Gastrocnemius medialis (tissue), 4 donors: ENCODE measurements at regions not wholly inside any gene's neighbourhood (a gene's known extent, or its start where the extent isn't known, plus 50 kb on each side); places are given as distances from the start of the nearest gene placed in this dataset.

Source experiments
- ATAC-seq, 2 donors: fragments of 150-250 bp; one replicate each; pipeline ENCODE4 v1.9.1; 2016
- DNase-seq, 2 donors: peaks; one replicate each; pipeline ENCODE4 v3.0.0-alpha.2; 2019
- H3K27ac ChIP-seq, 4 donors: fragments of 200-600 bp; sonication (generic); 1 replicate in 1 of 4; 2 replicates in 3 of 4; pipeline ENCODE4 v1.5.1; 2016 to 2018; ENCODE audit warnings: mild to moderate bottlenecking in 2 of 4, moderate library complexity in 1 of 4
- H3K27me3 ChIP-seq, 3 donors: fragments of 200-600 bp; sonication (generic) in 2 of 3; 1 replicate in 1 of 3; 2 replicates in 2 of 3; pipeline versions ENCODE4 v1.5.1 to v1.6.0; 2016 to 2019; ENCODE audit warnings: mild to moderate bottlenecking in 1 of 3, moderate library complexity in 1 of 3
- H3K36me3 ChIP-seq, 2 donors: fragments of 200-600 bp; sonication (generic) in 1 of 2; one replicate each; pipeline ENCODE4 v1.5.1; 2017 to 2018
- H3K4me1 ChIP-seq, 2 donors: fragments of 200-600 bp; sonication (generic) in 1 of 2; one replicate each; pipeline ENCODE4 v1.5.1; 2016 to 2017; ENCODE audit warnings: mild to moderate bottlenecking in 2 of 2
- H3K4me3 ChIP-seq, 4 donors: fragments of 200-600 bp; sonication (generic) in 3 of 4; 1 replicate in 1 of 4; 2 replicates in 3 of 4; pipeline ENCODE4 v1.5.1; 2016 to 2019; ENCODE audit warnings: mild to moderate bottlenecking in 2 of 4
- H3K9me3 ChIP-seq, 3 donors: fragments of 200-600 bp; sonication (generic) in 2 of 3; 1 replicate in 1 of 3; 2 replicates in 2 of 3; pipeline ENCODE4 v1.5.1; 2016 to 2019
- POLR2A ChIP-seq, 2 donors: fragments of 450-650 bp; IDR thresholded peaks; one replicate each; pipeline ENCODE4 v1.6.1; 2017; ENCODE audit warnings: antibody characterized with exemption in 2 of 2, mild to moderate bottlenecking in 2 of 2, moderate library complexity in 2 of 2
- in situ Hi-C, 4 donors: fragments of 200-750 bp; cut with MboI; loops; one replicate each; pipeline versions ENCODE4 v1.15.0 to v1.8.0; 2017; ENCODE audit warnings: low sequenced_read_pairs in 4 of 4
- intact Hi-C: fragments of 100-400 bp; cut with DNase I; formaldehyde crosslinking; loops from one replicate; pipeline ENCODE4 v1.15.1; 2023; ENCODE audit warnings: low total_unique reads
- TF ChIP-seq, protein P1 (sequence below), 5 experiments: fragments of 450-650 bp in 3 of 5; fragments of 200-600 bp in 2 of 5; sonication (generic) in 2 of 5; IDR thresholded peaks in 4 of 5; conservative IDR thresholded peaks in 1 of 5; 1 replicate in 4 of 5; 2 replicates in 1 of 5; pipeline ENCODE4 v1.5.1; 2016 to 2019; ENCODE audit warnings: antibody characterized with exemption in 5 of 5, mild to moderate bottlenecking in 3 of 5, moderate library complexity in 3 of 5

DNA sequence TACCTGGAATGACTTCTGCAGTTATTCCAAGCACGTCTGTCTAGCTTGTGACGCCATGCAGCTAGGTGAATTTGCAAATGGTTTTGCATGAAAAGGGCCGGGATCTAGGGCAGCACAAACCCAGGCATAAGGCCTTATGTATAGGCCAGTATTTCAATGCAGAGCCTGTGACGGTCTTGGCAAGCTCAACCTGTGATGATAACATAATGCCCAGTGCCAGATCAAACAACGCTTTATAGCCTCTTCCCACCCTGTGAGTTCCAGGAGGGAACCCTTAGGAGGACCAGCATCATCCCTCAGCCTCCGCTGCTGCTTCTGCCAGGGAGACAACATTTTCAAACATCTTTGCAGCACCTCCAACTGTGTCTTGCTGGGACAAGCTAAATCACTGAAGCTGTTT, 390.7 kb downstream of the INHBA start:
- intact Hi-C loops: no loop called here
- no peaks in the 10 kb centered on the region for H3K36me3 ChIP-seq
- no peak for ATAC-seq
- in situ Hi-C loops: no loop called here
- no peaks in the 10 kb centered on the region for H3K27me3 ChIP-seq
- DNase-seq: no peak
- no peak overlapping the region for H3K27ac ChIP-seq
- no peaks in the 10 kb centered on the region for H3K4me1 ChIP-seq
- no peak overlapping the region for H3K4me3 ChIP-seq
- TF ChIP-seq POLR2A (IDR thresholded peaks at IDR 0.05): no peak
- TF ChIP-seq, protein P1, sequence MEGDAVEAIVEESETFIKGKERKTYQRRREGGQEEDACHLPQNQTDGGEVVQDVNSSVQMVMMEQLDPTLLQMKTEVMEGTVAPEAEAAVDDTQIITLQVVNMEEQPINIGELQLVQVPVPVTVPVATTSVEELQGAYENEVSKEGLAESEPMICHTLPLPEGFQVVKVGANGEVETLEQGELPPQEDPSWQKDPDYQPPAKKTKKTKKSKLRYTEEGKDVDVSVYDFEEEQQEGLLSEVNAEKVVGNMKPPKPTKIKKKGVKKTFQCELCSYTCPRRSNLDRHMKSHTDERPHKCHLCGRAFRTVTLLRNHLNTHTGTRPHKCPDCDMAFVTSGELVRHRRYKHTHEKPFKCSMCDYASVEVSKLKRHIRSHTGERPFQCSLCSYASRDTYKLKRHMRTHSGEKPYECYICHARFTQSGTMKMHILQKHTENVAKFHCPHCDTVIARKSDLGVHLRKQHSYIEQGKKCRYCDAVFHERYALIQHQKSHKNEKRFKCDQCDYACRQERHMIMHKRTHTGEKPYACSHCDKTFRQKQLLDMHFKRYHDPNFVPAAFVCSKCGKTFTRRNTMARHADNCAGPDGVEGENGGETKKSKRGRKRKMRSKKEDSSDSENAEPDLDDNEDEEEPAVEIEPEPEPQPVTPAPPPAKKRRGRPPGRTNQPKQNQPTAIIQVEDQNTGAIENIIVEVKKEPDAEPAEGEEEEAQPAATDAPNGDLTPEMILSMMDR (IDR thresholded peaks at IDR 0.05 in 4 of 5, conservative IDR thresholded peaks at IDR 0.05 in 1 of 5): no peak
- H3K9me3 ChIP-seq: no peaks in the 10 kb centered on the region

DNA sequence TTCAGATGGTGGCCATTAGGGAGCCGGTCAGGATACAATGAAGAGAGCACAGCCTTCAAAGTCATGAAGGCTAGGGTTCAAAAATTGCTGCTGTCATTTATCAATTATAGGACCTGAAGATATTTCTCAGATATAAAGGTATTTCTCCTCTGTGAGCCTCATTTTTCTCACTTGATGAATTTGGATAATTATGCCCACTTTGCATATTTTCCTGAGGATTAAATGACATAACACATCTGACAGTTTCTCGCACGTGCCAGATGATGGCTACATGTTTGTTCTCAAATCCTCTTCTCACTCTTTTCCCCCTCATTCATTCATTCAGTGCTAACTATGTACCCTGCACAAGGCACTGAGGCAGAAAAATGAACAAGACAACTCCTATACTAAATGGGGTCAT, 391.6 kb downstream of the INHBA start:
- Histone ChIP-seq H3K9me3 (no peaks in the 10 kb centered on the region), H3K4me1 (no peaks in the 10 kb centered on the region), H3K27ac (no peak overlapping the region), H3K4me3 (no peak overlapping the region), H3K27me3 (no peaks in the 10 kb centered on the region), H3K36me3 (no peaks in the 10 kb centered on the region)
- in situ Hi-C loops: no loop called here
- no peak for TF ChIP-seq POLR2A (IDR thresholded peaks at IDR 0.05)
- TF ChIP-seq, protein P1 (IDR thresholded peaks at IDR 0.05 in 4 of 5, conservative IDR thresholded peaks at IDR 0.05 in 1 of 5): no peak
- no peak for ATAC-seq
- intact Hi-C loops: no loop called here
- DNase-seq: no peak

DNA sequence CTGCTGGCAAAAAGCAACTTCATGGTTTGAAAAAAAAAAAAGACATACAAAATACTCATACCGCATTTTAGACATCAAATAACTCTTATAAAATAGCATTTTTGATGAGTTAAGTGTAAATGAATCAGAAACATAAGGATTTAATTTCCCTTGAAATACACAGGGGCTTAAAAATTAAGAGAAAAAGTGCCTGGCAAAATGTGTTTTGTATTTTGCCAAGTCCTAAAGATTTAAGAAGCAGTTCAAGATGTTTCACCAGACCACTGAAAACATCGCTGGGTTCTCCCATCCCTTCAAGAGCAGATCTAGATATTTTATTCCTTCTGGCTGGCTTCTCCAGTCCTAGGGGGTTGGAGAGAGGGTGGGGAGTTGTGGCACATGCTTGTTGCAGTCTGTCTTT, 396.4 kb downstream of the INHBA start:
- H3K27me3 ChIP-seq: no peaks in the 10 kb centered on the region
- in situ Hi-C loops (no loop called here), intact Hi-C loops (no loop called here)
- no peaks in the 10 kb centered on the region for H3K4me1 ChIP-seq
- ATAC-seq (no peak), DNase-seq (no peak)
- no peak overlapping the region for H3K4me3 ChIP-seq
- H3K27ac ChIP-seq: no peak overlapping the region
- TF ChIP-seq POLR2A (IDR thresholded peaks at IDR 0.05): no peak
- TF ChIP-seq, protein P1 (IDR thresholded peaks at IDR 0.05 in 4 of 5, conservative IDR thresholded peaks at IDR 0.05 in 1 of 5): no peak
- H3K36me3 ChIP-seq: no peaks in the 10 kb centered on the region
- no peaks in the 10 kb centered on the region for H3K9me3 ChIP-seq

DNA sequence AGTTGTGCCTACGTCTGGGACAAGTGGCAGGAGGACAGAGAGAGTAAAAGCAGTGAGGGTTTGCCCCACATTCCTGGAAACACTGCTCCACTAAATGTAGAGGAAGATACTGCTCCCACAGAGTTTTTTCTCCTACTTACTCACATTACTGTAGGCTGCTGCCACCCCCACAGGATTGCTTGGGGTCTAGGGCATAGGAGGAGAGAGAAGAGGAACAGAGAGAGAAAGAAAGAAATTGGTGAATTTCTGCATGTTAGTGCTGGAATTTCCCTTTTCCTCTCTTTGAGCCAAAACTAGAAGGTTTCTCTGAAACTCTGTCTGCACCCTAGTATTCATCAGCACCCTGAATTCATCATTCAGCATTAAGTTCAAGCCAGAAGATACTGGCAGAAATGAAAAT, 397.9 kb downstream of the INHBA start:
- Histone ChIP-seq H3K36me3 (no peaks in the 10 kb centered on the region), H3K4me1 (no peaks in the 10 kb centered on the region), H3K4me3 (no peak overlapping the region), H3K27ac (no peak overlapping the region), H3K9me3 (no peaks in the 10 kb centered on the region), H3K27me3 (no peaks in the 10 kb centered on the region)
- intact Hi-C loops (no loop called here), in situ Hi-C loops (no loop called here)
- TF ChIP-seq, protein P1 (IDR thresholded peaks at IDR 0.05 in 4 of 5, conservative IDR thresholded peaks at IDR 0.05 in 1 of 5): no peak
- DNase-seq (no peak), ATAC-seq (no peak)

DNA sequence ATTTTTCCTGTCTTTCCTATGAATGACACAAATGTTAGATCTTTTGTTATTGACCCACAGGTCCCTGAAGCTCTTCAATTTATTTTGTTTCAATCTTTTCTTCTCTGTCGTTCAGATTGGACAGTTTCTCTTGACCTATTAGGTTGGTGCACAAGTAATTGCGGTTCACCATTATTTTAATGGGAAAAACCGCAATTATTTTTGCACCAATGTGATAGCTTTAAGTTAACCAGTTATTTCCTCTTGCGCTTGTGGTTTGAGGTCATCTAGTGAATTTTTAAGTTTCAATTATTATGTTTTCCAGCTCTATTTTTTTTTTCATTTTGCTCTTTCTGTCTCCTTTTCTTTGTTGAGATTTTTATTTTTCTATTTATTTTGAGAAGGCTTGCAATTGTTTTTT, 399.2 kb downstream of the INHBA start:
- ATAC-seq (no peak), DNase-seq (no peak)
- intact Hi-C loops: no loop called here
- Histone ChIP-seq H3K4me1 (no peaks in the 10 kb centered on the region), H3K27me3 (no peaks in the 10 kb centered on the region), H3K4me3 (no peak overlapping the region), H3K9me3 (no peaks in the 10 kb centered on the region), H3K36me3 (no peaks in the 10 kb centered on the region), H3K27ac (no peak overlapping the region)
- in situ Hi-C loops: no loop called here
- TF ChIP-seq, protein P1 (IDR thresholded peaks at IDR 0.05 in 4 of 5, conservative IDR thresholded peaks at IDR 0.05 in 1 of 5): no peak
- TF ChIP-seq POLR2A (IDR thresholded peaks at IDR 0.05): no peak
